Upper lobe of left lung (tissue), 4 donors: ENCODE measurements at regions not wholly inside any gene's neighbourhood (a gene's known extent, or its start where the extent isn't known, plus 50 kb on each side); places are given as distances from the start of the nearest gene placed in this dataset.

Experiments used
- CTCF ChIP-seq, 6 experiments: fragments of 450-650 bp in 4 of 6; fragments of 200-600 bp in 2 of 6; sonication (generic) in 2 of 6; IDR thresholded peaks; one replicate each; pipeline ENCODE4 v1.5.1; 2016 to 2019; ENCODE audit warnings: antibody characterized with exemption in 6 of 6
- EP300 ChIP-seq, 4 donors: sonication (generic); formaldehyde crosslinking; IDR thresholded peaks; one replicate each; pipeline ENCODE4 v1.5.1; 2017; ENCODE audit warnings: antibody characterized with exemption in 4 of 4, control low read depth in 2 of 4
- POLR2A ChIP-seq, 4 donors: fragments of 450-650 bp; IDR thresholded peaks; one replicate each; pipeline ENCODE4 v1.5.1; 2016 to 2017; ENCODE audit warnings: antibody characterized with exemption in 4 of 4, mild to moderate bottlenecking in 2 of 4
- POLR2AphosphoS5 ChIP-seq, 2 donors: sonication (generic); formaldehyde crosslinking; IDR thresholded peaks; one replicate each; pipeline ENCODE4 v1.5.1; 2017; ENCODE audit warnings: antibody characterized with exemption in 2 of 2

GRCh38 chr17:70266394-70266793 lies 97.1 kb downstream of the KCNJ2 start:
- TF ChIP-seq CTCF (IDR thresholded peaks at IDR 0.05) (no peak), EP300 (IDR thresholded peaks at IDR 0.05) (no peak), POLR2A (IDR thresholded peaks at IDR 0.05) (no peak), POLR2AphosphoS5 (IDR thresholded peaks at IDR 0.05) (no peak)
